CD4-positive, alpha-beta T cell (primary cell): ENCODE measurements at regions not wholly inside any gene's neighbourhood (a gene's known extent, or its start where the extent isn't known, plus 50 kb on each side); places are given as distances from the start of the nearest gene placed in this dataset.

Experiments used
- ATAC-seq: fragments of 200-7000 bp; cut with Tn5 transposase; one replicate; pipeline ENCODE4 v1.10.0; 2022; ENCODE audit warnings: mild to moderate bottlenecking; ENCODE audit not compliant: poor library complexity
- CTCF ChIA-PET: fragments of 350-600 bp; sonication (Branson Sonifier 250); formaldehyde crosslinking; loops from one replicate; lab custom pipeline; 2021; ENCODE audit warnings: antibody characterized with exemption, inconsistent platforms; lab: Charles Lee
- POLR2A ChIA-PET: fragments of 350-600 bp; sonication (Branson Sonifier 250); formaldehyde crosslinking; loops from one replicate; lab custom pipeline; 2021; ENCODE audit warnings: antibody characterized with exemption, inconsistent platforms; lab: Charles Lee
- DNase-seq, 14 experiments: peaks; one replicate each; pipeline ENCODE4 v3.0.0-alpha.2; 2013 to 2020; ENCODE audit warnings: mixed read lengths in 2 of 14
- H3K27ac ChIP-seq, 2 donors: one replicate each; pipeline versions ENCODE4 v1.5.1 to v1.7.0; 2013; ENCODE audit warnings: low read length in 2 of 2, low read depth in 1 of 2, mild to moderate bottlenecking in 1 of 2
- H3K27me3 ChIP-seq, 2 experiments: 1 replicate in 1 of 2; 2 replicates in 1 of 2; pipeline versions ENCODE4 v1.6.1 to v1.7.0; 2013; ENCODE audit warnings: low read length in 2 of 2, control low read depth in 1 of 2, mild to moderate bottlenecking in 1 of 2, moderate library complexity in 1 of 2; ENCODE audit not compliant: insufficient read depth in 2 of 2, control insufficient read depth in 1 of 2
- H3K36me3 ChIP-seq: one replicate; pipeline ENCODE4 v1.6.1; 2013; ENCODE audit warnings: low read length, control low read depth; ENCODE audit not compliant: insufficient read depth
- H3K4me1 ChIP-seq: one replicate; pipeline ENCODE4 v1.6.1; 2013; ENCODE audit warnings: low read length, control low read depth; ENCODE audit not compliant: insufficient read depth
- H3K4me3 ChIP-seq: one replicate; pipeline ENCODE4 v1.5.1; 2013; ENCODE audit warnings: mild to moderate bottlenecking, low read length, moderate library complexity
- H3K9me3 ChIP-seq, 2 experiments: 1 replicate in 1 of 2; 2 replicates in 1 of 2; pipeline versions ENCODE4 v1.6.1 to v1.7.0; 2013; ENCODE audit warnings: low read length in 2 of 2, mild to moderate bottlenecking in 2 of 2, control low read depth in 1 of 2, moderate library complexity in 1 of 2; ENCODE audit not compliant: control insufficient read depth in 1 of 2, insufficient read depth in 1 of 2
- H3K27ac Mint-ChIP-seq: one replicate; pipeline ENCODE4 v1.8.0; 2020; ENCODE audit warnings: mixed read lengths
- H3K27me3 Mint-ChIP-seq: one replicate; pipeline ENCODE4 v1.8.0; 2021; ENCODE audit warnings: mixed read lengths
- H3K36me3 Mint-ChIP-seq: one replicate; pipeline ENCODE4 v1.8.0; 2021; ENCODE audit warnings: low read depth, mixed read lengths
- H3K4me1 Mint-ChIP-seq: one replicate; pipeline ENCODE4 v1.8.0; 2021; ENCODE audit warnings: low read depth, mixed read lengths
- H3K4me3 Mint-ChIP-seq: one replicate; pipeline ENCODE4 v1.8.0; 2020; ENCODE audit warnings: mild to moderate bottlenecking, mixed read lengths
- H3K9me3 Mint-ChIP-seq: one replicate; pipeline ENCODE4 v1.8.0; 2020; ENCODE audit warnings: mixed read lengths
- intact Hi-C, 2 experiments: fragments of 100-400 bp; cut with DNase I in 1 of 2; cut with micrococcal nuclease in 1 of 2; formaldehyde crosslinking; loops; one replicate each; pipeline versions ENCODE4 v1.15.1 to v1.9.0; 2023 to 2025; cut with DNase I, micrococcal nuclease
- TF ChIP-seq, protein P1 (sequence below): fragments of 200-600 bp; IDR thresholded peaks from one replicate; pipeline ENCODE4 v1.8.0; 2022; ENCODE audit warnings: antibody characterized with exemption, mild to moderate bottlenecking

DNA sequence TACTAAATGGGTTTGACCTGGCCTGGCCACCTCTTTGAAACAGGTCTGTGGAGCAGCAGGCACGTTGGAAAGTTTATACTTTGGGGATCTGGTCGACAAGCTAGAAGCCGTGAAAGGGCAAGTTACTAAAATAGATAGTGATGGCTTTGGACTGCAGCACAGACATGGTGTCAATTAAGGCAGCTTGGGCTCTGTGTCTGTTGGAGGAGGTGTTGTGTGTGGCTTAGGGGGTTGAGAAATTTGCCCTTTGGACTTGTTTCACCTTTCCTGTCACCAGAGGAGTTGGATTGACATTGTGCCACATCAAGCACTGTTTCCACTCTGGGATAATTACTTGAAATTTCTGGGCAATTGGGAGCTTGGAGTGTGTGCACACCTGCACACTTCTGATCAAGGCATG, 251.8 kb upstream of the MKI67 start:
- Mint-ChIP-seq H3K9me3 (no peaks in the 10 kb centered on the region), H3K4me3 (no peak overlapping the region), H3K27me3 (peaks cover 12% of the 10 kb centered on the region), H3K36me3 (no peaks in the 10 kb centered on the region), H3K27ac (no peak overlapping the region), H3K4me1 (no peaks in the 10 kb centered on the region)
- Histone ChIP-seq H3K27me3 (no peaks in the 10 kb centered on the region), H3K36me3 (no peaks in the 10 kb centered on the region), H3K4me3 (no peak overlapping the region), H3K9me3 (peaks cover 0 to 14% of the 10 kb centered on the region in 2 experiments), H3K4me1 (no peaks in the 10 kb centered on the region), H3K27ac (no peak overlapping the region)
- TF ChIP-seq, protein P1, sequence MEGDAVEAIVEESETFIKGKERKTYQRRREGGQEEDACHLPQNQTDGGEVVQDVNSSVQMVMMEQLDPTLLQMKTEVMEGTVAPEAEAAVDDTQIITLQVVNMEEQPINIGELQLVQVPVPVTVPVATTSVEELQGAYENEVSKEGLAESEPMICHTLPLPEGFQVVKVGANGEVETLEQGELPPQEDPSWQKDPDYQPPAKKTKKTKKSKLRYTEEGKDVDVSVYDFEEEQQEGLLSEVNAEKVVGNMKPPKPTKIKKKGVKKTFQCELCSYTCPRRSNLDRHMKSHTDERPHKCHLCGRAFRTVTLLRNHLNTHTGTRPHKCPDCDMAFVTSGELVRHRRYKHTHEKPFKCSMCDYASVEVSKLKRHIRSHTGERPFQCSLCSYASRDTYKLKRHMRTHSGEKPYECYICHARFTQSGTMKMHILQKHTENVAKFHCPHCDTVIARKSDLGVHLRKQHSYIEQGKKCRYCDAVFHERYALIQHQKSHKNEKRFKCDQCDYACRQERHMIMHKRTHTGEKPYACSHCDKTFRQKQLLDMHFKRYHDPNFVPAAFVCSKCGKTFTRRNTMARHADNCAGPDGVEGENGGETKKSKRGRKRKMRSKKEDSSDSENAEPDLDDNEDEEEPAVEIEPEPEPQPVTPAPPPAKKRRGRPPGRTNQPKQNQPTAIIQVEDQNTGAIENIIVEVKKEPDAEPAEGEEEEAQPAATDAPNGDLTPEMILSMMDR: no peak
- ChIA-PET CTCF (no interaction called here), POLR2A (no interaction called here)
- intact Hi-C loops: no loop called here
- ATAC-seq (no peak), DNase-seq (no peak)

DNA sequence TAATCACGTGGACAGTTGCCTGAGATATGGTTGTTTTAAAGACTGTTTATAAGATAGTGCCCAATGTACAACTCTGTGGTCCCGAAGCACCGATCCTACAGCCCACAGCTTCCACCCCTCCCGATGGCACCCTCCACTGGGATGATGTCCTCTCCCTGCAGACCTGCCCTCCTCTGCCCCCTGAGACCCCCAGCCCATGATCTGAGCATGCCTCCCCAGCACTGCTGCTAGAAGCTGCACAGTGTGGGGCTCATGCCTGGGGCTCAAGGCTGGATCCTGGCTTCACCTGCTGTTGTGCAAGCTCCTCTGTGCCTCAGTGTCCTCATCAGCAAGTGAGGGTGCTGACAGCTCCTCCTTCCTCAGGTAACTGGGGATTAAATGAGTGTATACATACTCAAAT, 254.7 kb upstream of the MKI67 start:
- no peaks in the 10 kb centered on the region for H3K4me1 Mint-ChIP-seq
- TF ChIP-seq, protein P1: no peak
- ChIA-PET POLR2A (no interaction called here), CTCF (no interaction called here)
- no peaks in the 10 kb centered on the region for H3K9me3 Mint-ChIP-seq
- Histone ChIP-seq H3K4me1 (no peaks in the 10 kb centered on the region), H3K27me3 (no peaks in the 10 kb centered on the region), H3K9me3 (peaks cover 0 to 7% of the 10 kb centered on the region in 2 experiments), H3K4me3 (no peak overlapping the region), H3K36me3 (no peaks in the 10 kb centered on the region), H3K27ac (no peak overlapping the region)
- DNase-seq: no peak
- no peak overlapping the region for H3K4me3 Mint-ChIP-seq
- peaks cover 6% of the 10 kb centered on the region for H3K27me3 Mint-ChIP-seq
- no peaks in the 10 kb centered on the region for H3K36me3 Mint-ChIP-seq
- no peak for ATAC-seq
- intact Hi-C loops: no loop called here
- no peak overlapping the region for H3K27ac Mint-ChIP-seq

DNA sequence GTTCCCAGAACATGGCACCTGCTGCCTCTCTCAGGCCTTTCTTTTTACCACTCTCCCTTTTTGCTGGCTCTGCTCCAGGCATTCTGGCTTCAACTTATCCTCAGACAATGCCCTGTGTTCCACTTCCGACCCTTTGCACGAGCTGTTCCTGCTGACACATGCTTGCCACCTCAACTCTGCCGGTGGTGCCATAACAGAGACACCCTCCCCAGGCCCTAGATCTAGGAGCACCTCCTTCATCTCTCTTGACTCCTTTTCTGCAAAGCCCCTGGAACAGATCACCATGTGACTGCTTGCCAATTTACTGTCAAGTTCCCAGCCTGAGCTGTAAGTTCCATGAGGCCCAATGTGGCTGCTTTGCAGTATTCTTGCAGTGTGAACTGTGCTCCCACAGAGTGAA, 256.0 kb upstream of the MKI67 start:
- Histone ChIP-seq H3K27me3 (no peaks in the 10 kb centered on the region), H3K4me1 (no peaks in the 10 kb centered on the region), H3K27ac (no peak overlapping the region), H3K4me3 (no peak overlapping the region), H3K9me3 (peaks cover 0 to 12% of the 10 kb centered on the region in 2 experiments), H3K36me3 (no peaks in the 10 kb centered on the region)
- Mint-ChIP-seq H3K4me3 (no peak overlapping the region), H3K4me1 (no peaks in the 10 kb centered on the region), H3K36me3 (no peaks in the 10 kb centered on the region), H3K27ac (no peak overlapping the region), H3K27me3 (peaks cover 11% of the 10 kb centered on the region), H3K9me3 (no peaks in the 10 kb centered on the region)
- intact Hi-C loops: no loop called here
- TF ChIP-seq, protein P1: no peak
- DNase-seq (no peak), ATAC-seq (no peak)
- ChIA-PET CTCF (no interaction called here), POLR2A (no interaction called here)
